PC-9 (cell line): ENCODE measurements at regions not wholly inside any gene's neighbourhood (a gene's known extent, or its start where the extent isn't known, plus 50 kb on each side); places are given as distances from the start of the nearest gene placed in this dataset.
"Not testable (repeated sequence)": the region's sequence is repeated elsewhere in the genome, so short reads cannot be mapped to it uniquely, and the experiment has no call there.

Source experiments
- BruUV-seq: library from RNA; stranded (reverse); fragments of 400-500 nt; replicated peaks from 2 replicates; lab custom pipeline; 2021; lab: Mats Ljungman, UMichigan
- CTCF ChIA-PET: fragments of 300-600 bp; sonication (Branson Sonifier 250); formaldehyde crosslinking; loops from one replicate; lab custom pipeline; 2022; ENCODE audit warnings: antibody characterized with exemption; lab: Charles Lee
- POLR2A ChIA-PET: fragments of 300-600 bp; sonication (Branson Sonifier 250); formaldehyde crosslinking; loops from one replicate; lab custom pipeline; 2022; ENCODE audit warnings: antibody characterized with exemption; ENCODE audit not compliant: unreplicated experiment; lab: Charles Lee
- DNase-seq, 2 experiments: peaks; one replicate each; pipeline versions ENCODE4 v3.0.0 to v3.0.0-alpha.2; 2015 to 2022; ENCODE audit warnings: mixed read lengths in 1 of 2
- H2AFZ ChIP-seq: fragments of 200-600 bp; sonication (generic); 2 replicates; pipeline ENCODE4 v1.8.1; 2017; ENCODE audit warnings: antibody characterized with exemption
- H3F3A ChIP-seq: fragments of 200-600 bp; sonication (generic); 2 replicates; pipeline ENCODE4 v1.8.1; 2017; ENCODE audit warnings: antibody characterized with exemption, mild to moderate bottlenecking, low read depth; ENCODE audit not compliant: insufficient read depth
- H3K27ac ChIP-seq: fragments of 200-600 bp; sonication (generic); 2 replicates; pipeline ENCODE4 v1.6.1; 2016; ENCODE audit warnings: mixed run types
- H3K27me3 ChIP-seq: fragments of 200-600 bp; sonication (generic); 2 replicates; pipeline ENCODE4 v1.6.1; 2016; ENCODE audit warnings: low read depth, mixed run types; ENCODE audit not compliant: insufficient read depth
- H3K36me3 ChIP-seq: fragments of 200-600 bp; sonication (generic); 2 replicates; pipeline ENCODE4 v1.6.1; 2016; ENCODE audit warnings: low read depth, mixed run types
- H3K4me1 ChIP-seq: fragments of 200-600 bp; sonication (generic); replicated peaks from 2 replicates; pipeline ENCODE4 v1.6.1; 2016; ENCODE audit warnings: mixed run types; ENCODE audit not compliant: insufficient read depth
- H3K4me2 ChIP-seq: fragments of 200-600 bp; sonication (generic); 2 replicates; pipeline ENCODE4 v1.6.1; 2017; ENCODE audit warnings: mixed run types
- H3K4me3 ChIP-seq: fragments of 200-600 bp; sonication (generic); 2 replicates; pipeline ENCODE4 v1.6.1; 2016; ENCODE audit warnings: mixed run types
- H3K79me2 ChIP-seq: fragments of 200-600 bp; sonication (generic); 2 replicates; pipeline ENCODE4 v1.6.1; 2017; ENCODE audit warnings: low read depth, mixed run types
- H3K9me2 ChIP-seq: fragments of 200-600 bp; sonication (generic); 2 replicates; pipeline ENCODE4 v1.8.1; 2017; ENCODE audit warnings: mild to moderate bottlenecking; ENCODE audit not compliant: insufficient read depth
- H3K9me3 ChIP-seq: fragments of 200-600 bp; sonication (generic); 2 replicates; pipeline ENCODE4 v1.8.1; 2016; ENCODE audit warnings: low read depth; ENCODE audit not compliant: insufficient read depth
- H4K20me1 ChIP-seq: fragments of 200-600 bp; sonication (generic); 2 replicates; pipeline ENCODE4 v1.8.1; 2017; ENCODE audit not compliant: insufficient read depth
- EZH2 ChIP-seq: fragments of 200-600 bp; sonication (generic); IDR thresholded peaks from 2 replicates; pipeline ENCODE4 v1.8.0; 2017; ENCODE audit warnings: antibody characterized with exemption, low read depth
- intact Hi-C: fragments of 100-400 bp; cut with micrococcal nuclease; formaldehyde crosslinking; loops from one replicate; pipeline ENCODE4 v1.10.0; 2022; ENCODE audit not compliant: unreplicated experiment
- TF ChIP-seq, protein P1 (sequence below): fragments of 200-600 bp; sonication (generic); conservative IDR thresholded peaks from 2 replicates; pipeline ENCODE4 v1.6.1; 2017; ENCODE audit warnings: mixed run types, antibody characterized with exemption, mild to moderate bottlenecking, moderate library complexity

- CTCF ChIA-PET, result no interaction called here
- no peaks in the 10 kb centered on the region for H3K4me1 ChIP-seq
Observed at GRCh38 chr2:163039266-163039665, 200.7 kb upstream of the KCNH7 start.

DNA sequence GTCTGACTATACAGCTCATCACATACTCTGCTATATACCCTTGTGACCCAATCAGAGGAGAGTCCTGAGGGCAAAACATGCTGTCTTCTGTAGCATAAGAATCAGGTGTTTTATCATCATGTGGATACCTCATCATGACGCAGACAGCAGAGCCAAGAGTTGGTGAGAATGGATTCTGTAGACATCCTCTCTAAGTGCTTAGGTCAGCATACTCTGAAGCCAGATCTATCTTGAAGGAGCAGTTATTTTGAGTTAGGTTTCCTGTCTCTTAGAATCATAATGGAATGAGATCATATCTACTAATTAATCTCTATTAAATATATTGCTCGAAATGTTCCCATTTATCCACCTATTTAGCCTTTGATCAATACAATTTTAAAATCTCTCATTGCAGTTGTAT, 190.2 kb upstream of the KCNH7 start:
- CTCF ChIA-PET, result no interaction called here
- Histone ChIP-seq H4K20me1 (no peaks in the 10 kb centered on the region), H2AFZ (no peak overlapping the region), H3K4me1 (no peaks in the 10 kb centered on the region), H3K9me3 (no peaks in the 10 kb centered on the region), H3K27ac (no peak overlapping the region), H3K4me3 (no peak overlapping the region), H3K9me2 (no peaks in the 10 kb centered on the region), H3K36me3 (no peaks in the 10 kb centered on the region), H3F3A (no peaks in the 10 kb centered on the region), H3K27me3 (no peaks in the 10 kb centered on the region), H3K4me2 (no peak overlapping the region), H3K79me2 (no peaks in the 10 kb centered on the region)
- TF ChIP-seq, protein P1, sequence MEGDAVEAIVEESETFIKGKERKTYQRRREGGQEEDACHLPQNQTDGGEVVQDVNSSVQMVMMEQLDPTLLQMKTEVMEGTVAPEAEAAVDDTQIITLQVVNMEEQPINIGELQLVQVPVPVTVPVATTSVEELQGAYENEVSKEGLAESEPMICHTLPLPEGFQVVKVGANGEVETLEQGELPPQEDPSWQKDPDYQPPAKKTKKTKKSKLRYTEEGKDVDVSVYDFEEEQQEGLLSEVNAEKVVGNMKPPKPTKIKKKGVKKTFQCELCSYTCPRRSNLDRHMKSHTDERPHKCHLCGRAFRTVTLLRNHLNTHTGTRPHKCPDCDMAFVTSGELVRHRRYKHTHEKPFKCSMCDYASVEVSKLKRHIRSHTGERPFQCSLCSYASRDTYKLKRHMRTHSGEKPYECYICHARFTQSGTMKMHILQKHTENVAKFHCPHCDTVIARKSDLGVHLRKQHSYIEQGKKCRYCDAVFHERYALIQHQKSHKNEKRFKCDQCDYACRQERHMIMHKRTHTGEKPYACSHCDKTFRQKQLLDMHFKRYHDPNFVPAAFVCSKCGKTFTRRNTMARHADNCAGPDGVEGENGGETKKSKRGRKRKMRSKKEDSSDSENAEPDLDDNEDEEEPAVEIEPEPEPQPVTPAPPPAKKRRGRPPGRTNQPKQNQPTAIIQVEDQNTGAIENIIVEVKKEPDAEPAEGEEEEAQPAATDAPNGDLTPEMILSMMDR, result no peak
- TF ChIP-seq EZH2, result no peak
- DNase-seq, result no peak
- intact Hi-C loops, result no loop called here
- BruUV-seq, result no TSS peak
- POLR2A ChIA-PET, result no interaction called here

More at GRCh38 chr2:163039266-163039665, 200.7 kb upstream of the KCNH7 start:
- DNase-seq, result no peak
- Histone ChIP-seq H3K27me3 (no peaks in the 10 kb centered on the region), H3K9me2 (no peaks in the 10 kb centered on the region), H3K4me2 (no peak overlapping the region), H3K79me2 (no peaks in the 10 kb centered on the region), H3K4me3 (no peak overlapping the region), H3K27ac (no peak overlapping the region), H3F3A (no peaks in the 10 kb centered on the region), H4K20me1 (no peaks in the 10 kb centered on the region), H2AFZ (no peak overlapping the region), H3K36me3 (no peaks in the 10 kb centered on the region), H3K9me3 (no peaks in the 10 kb centered on the region)
- TF ChIP-seq, protein P1, result no peak
- TF ChIP-seq EZH2, result no peak
- POLR2A ChIA-PET, result no interaction called here
- BruUV-seq, result no TSS peak
- intact Hi-C loops, result no loop called here

GRCh38 chr2:163026136-163026775, 187.7 kb upstream of the KCNH7 start:
- H3K4me3 ChIP-seq, H4K20me1 ChIP-seq, H2AFZ ChIP-seq, H3K79me2 ChIP-seq, H3K9me2 ChIP-seq, POLR2A ChIA-PET, H3K4me2 ChIP-seq, H3F3A ChIP-seq, H3K4me1 ChIP-seq, H3K27me3 ChIP-seq, CTCF ChIA-PET, intact Hi-C loops, H3K36me3 ChIP-seq, H3K9me3 ChIP-seq, BruUV-seq, DNase-seq, H3K27ac ChIP-seq: not testable (repeated sequence)

DNA sequence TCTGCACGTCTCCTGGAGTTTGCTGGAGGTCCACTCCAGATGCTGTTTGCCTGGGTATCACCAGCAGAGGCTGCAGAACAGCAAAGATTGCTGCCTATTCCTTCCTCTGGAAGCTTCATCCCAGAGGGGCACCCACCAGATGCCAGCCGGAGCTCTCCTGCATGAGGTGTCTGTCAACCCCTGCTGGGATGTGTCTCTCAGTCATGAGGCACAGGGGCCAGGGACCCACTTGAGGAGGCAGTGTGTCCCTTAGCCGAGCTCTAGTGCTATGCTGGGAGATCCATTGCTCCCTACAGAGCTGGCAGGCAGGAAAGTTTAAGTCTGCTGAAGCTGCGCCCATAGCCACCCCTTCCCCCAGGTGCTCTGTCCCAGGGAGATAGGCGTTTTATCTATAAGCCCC, 178.3 kb upstream of the KCNH7 start:
- H4K20me1 ChIP-seq, BruUV-seq, POLR2A ChIA-PET, H3K27me3 ChIP-seq, H3K9me3 ChIP-seq, H3F3A ChIP-seq, H3K36me3 ChIP-seq, H3K4me2 ChIP-seq, H3K9me2 ChIP-seq, DNase-seq, H3K79me2 ChIP-seq, H3K4me1 ChIP-seq, H3K27ac ChIP-seq, CTCF ChIA-PET, H3K4me3 ChIP-seq, H2AFZ ChIP-seq, intact Hi-C loops: not testable (repeated sequence)
